MCF 10A (cell line): ENCODE measurements at regions not wholly inside any gene's neighbourhood (a gene's known extent, or its start where the extent isn't known, plus 50 kb on each side); places are given as distances from the start of the nearest gene placed in this dataset.

Source experiments
- BruUV-seq: library from RNA; stranded (reverse); fragments of 400-500 nt; replicated peaks from 2 replicates; lab custom pipeline; 2021; lab: Mats Ljungman, UMichigan
- CTCF ChIA-PET: fragments of 300-600 bp; sonication (Branson Sonifier 250); formaldehyde crosslinking; extraction: SDS; loops from one replicate; lab custom pipeline; 2021; ENCODE audit warnings: antibody characterized with exemption, inconsistent platforms; lab: Yijun Ruan, JAX
- POLR2A ChIA-PET: fragments of 300-600, 350-650 bp; sonication (Branson Sonifier 250); formaldehyde crosslinking; extraction: SDS; loops from one replicate; lab custom pipeline; 2020; ENCODE audit warnings: antibody characterized with exemption, inconsistent platforms; lab: Yijun Ruan, JAX
- DNase-seq: peaks from one replicate; pipeline ENCODE4 v3.0.0-alpha.2; 2018; ENCODE audit not compliant: unreplicated experiment
- H3K27ac Mint-ChIP-seq: one replicate; pipeline ENCODE4 v1.8.0; 2022; ENCODE audit warnings: mild to moderate bottlenecking, low read depth, mixed read lengths; ENCODE audit not compliant: unreplicated experiment
- H3K27me3 Mint-ChIP-seq: one replicate; pipeline ENCODE4 v1.8.0; 2022; ENCODE audit warnings: mixed read lengths; ENCODE audit not compliant: insufficient read depth, unreplicated experiment
- H3K36me3 Mint-ChIP-seq: one replicate; pipeline ENCODE4 v1.8.0; 2022; ENCODE audit warnings: mild to moderate bottlenecking, moderate library complexity, mixed read lengths; ENCODE audit not compliant: insufficient read depth, unreplicated experiment
- H3K4me1 Mint-ChIP-seq: one replicate; pipeline ENCODE4 v1.8.0; 2022; ENCODE audit warnings: mixed read lengths; ENCODE audit not compliant: insufficient read depth, unreplicated experiment
- H3K4me3 Mint-ChIP-seq: one replicate; pipeline ENCODE4 v1.8.0; 2022; ENCODE audit warnings: mild to moderate bottlenecking, moderate library complexity, mixed read lengths; ENCODE audit not compliant: unreplicated experiment
- H3K9me3 Mint-ChIP-seq: one replicate; pipeline ENCODE4 v1.8.0; 2022; ENCODE audit warnings: mixed read lengths; ENCODE audit not compliant: unreplicated experiment
- CTCF ChIP-seq: fragments of 200-600 bp; IDR thresholded peaks from one replicate; pipeline ENCODE4 v1.8.0; 2022; ENCODE audit warnings: antibody characterized with exemption, mild to moderate bottlenecking; ENCODE audit not compliant: unreplicated experiment
- intact Hi-C: fragments of 100-400 bp; cut with micrococcal nuclease; formaldehyde crosslinking; loops from 2 replicates; pipeline ENCODE4 v1.14.1; 2022

DNA sequence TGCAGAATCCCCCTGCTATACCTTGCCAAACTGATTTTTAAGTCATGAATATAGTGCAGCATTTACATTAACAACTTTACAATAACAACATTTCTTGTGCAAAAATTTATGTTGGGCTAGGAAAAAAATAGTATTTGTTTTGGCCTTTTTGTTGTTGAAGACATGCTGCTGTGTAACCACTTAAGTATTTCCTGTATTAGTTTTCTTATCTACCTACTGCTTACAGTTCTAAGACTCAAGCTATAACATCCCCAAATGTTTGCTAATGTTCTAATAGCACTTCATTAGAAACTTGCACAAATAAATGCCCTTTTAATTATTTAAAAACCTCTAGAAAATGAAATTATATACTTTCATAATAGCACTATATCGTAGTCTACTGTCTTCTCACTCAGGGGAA is 154.3 kb upstream of the DOCK10 start:
- H3K36me3 Mint-ChIP-seq = no peaks in the 10 kb centered on the region
- no peak overlapping the region for H3K27ac Mint-ChIP-seq
- POLR2A ChIA-PET = no interaction called here
- no peaks in the 10 kb centered on the region for H3K27me3 Mint-ChIP-seq
- no TSS peak for BruUV-seq
- H3K4me1 Mint-ChIP-seq = no peaks in the 10 kb centered on the region
- no peak for TF ChIP-seq CTCF
- no peak overlapping the region for H3K4me3 Mint-ChIP-seq
- CTCF ChIA-PET = interaction anchor here (0.6 kb wide), 1 partner anchor 236 kb away, joined by 3 read pairs; no protein-coding TSS in a partner anchor
- no peak for DNase-seq
- H3K9me3 Mint-ChIP-seq = no peaks in the 10 kb centered on the region
- intact Hi-C loops = no loop called here

GRCh38 chr2:225192869-225193268 is 150.6 kb upstream of the DOCK10 start:
- Mint-ChIP-seq H3K4me1 (no peaks in the 10 kb centered on the region), H3K27me3 (peaks cover 22% of the 10 kb centered on the region), H3K4me3 (no peak overlapping the region), H3K36me3 (no peaks in the 10 kb centered on the region), H3K9me3 (no peaks in the 10 kb centered on the region), H3K27ac (no peak overlapping the region)
- intact Hi-C loops = no loop called here
- TF ChIP-seq CTCF = no peak
- ChIA-PET POLR2A (no interaction called here), CTCF (no interaction called here)
- peak; percentile 23 for DNase-seq
- BruUV-seq = no TSS peak

- POLR2A ChIA-PET = no interaction called here
Measured at GRCh38 chr2:225190987-225191386, 148.7 kb upstream of the DOCK10 start.

DNA sequence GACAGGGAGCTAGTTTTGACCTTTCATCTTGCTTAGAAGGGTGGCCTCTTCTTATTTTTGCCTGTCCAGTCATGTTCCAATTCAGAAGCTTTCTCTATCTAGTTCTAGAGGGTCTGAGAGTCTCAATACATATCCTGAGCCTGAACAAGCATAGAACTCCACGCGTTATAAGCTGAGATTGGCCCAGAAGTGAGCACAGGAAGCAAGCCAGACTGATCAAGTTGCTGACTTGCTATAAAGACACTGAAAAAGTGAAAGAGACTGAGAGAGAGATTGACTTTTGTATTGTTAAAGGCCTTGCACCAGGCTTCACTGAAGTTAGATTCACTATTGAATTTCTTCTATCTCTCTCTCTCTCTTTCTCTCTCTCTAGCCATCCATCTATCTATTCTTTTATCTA is 142.7 kb upstream of the DOCK10 start:
- Mint-ChIP-seq H3K36me3 (no peaks in the 10 kb centered on the region), H3K4me1 (no peaks in the 10 kb centered on the region), H3K27me3 (peaks cover 45% of the 10 kb centered on the region), H3K9me3 (no peaks in the 10 kb centered on the region), H3K4me3 (no peak overlapping the region), H3K27ac (no peak overlapping the region)
- TF ChIP-seq CTCF = no peak
- intact Hi-C loops = no loop called here
- BruUV-seq = no TSS peak
- POLR2A ChIA-PET = no interaction called here
- CTCF ChIA-PET = interaction anchor here (0.6 to 0.9 kb wide), 2 partner anchors 63 to 110 kb away, joined by 3 read pairs; no protein-coding TSS in a partner anchor
- no peak for DNase-seq

More at GRCh38 chr2:225190987-225191386, 148.7 kb upstream of the DOCK10 start:
- no peak overlapping the region for H3K27ac Mint-ChIP-seq
- H3K27me3 Mint-ChIP-seq = peaks cover 31% of the 10 kb centered on the region
- no peak for TF ChIP-seq CTCF
- no peak for DNase-seq
- intact Hi-C loops = no loop called here
- no peaks in the 10 kb centered on the region for H3K36me3 Mint-ChIP-seq
- CTCF ChIA-PET = interaction anchor here (0.5 to 1.4 kb wide), 2 partner anchors 92 to 370 kb away, joined by 6 read pairs; no protein-coding TSS in a partner anchor
- no peak overlapping the region for H3K4me3 Mint-ChIP-seq
- no TSS peak for BruUV-seq
- no peaks in the 10 kb centered on the region for H3K4me1 Mint-ChIP-seq
- H3K9me3 Mint-ChIP-seq = no peaks in the 10 kb centered on the region
